HEK293T (cell line): ENCODE measurements at regions not wholly inside any gene's neighbourhood (a gene's known extent, or its start where the extent isn't known, plus 50 kb on each side); places are given as distances from the start of the nearest gene placed in this dataset.

Experiments
- CTCF ChIA-PET: fragments of 350-600 bp; formaldehyde crosslinking; extraction: SDS; loops from one replicate; lab custom pipeline; 2021; ENCODE audit warnings: antibody characterized with exemption, inconsistent platforms; lab: Yijun Ruan, JAX
- POLR2A ChIA-PET: fragments of 350-600 bp; formaldehyde crosslinking; extraction: SDS; loops from one replicate; lab custom pipeline; 2020; ENCODE audit warnings: antibody characterized with exemption, inconsistent platforms; lab: Yijun Ruan, JAX
- DNase-seq: peaks from one replicate; pipeline ENCODE4 v3.0.0; 2012; ENCODE audit warnings: mixed read lengths; ENCODE audit errors: extremely low spot score
- ARNT ChIP-seq: fragments of 450-650 bp; IDR thresholded peaks from 2 replicates; pipeline ENCODE4 v1.6.1; 2017; ENCODE audit warnings: mild to moderate bottlenecking
- BHLHE40 ChIP-seq: fragments of 450-650 bp; IDR thresholded peaks from 2 replicates; pipeline ENCODE4 v1.6.1; 2016; ENCODE audit warnings: mild to moderate bottlenecking, moderate library complexity, borderline replicate concordance
- CTBP1 ChIP-seq: fragments of 450-650 bp; IDR thresholded peaks from 2 replicates; pipeline ENCODE4 v1.6.1; 2016; ENCODE audit warnings: borderline replicate concordance
- ELF4 ChIP-seq: fragments of 450-650 bp; IDR thresholded peaks from 2 replicates; pipeline ENCODE4 v1.6.1; 2017; ENCODE audit warnings: antibody characterized with exemption
- FOXA1 ChIP-seq: fragments of 450-650 bp; IDR thresholded peaks from 2 replicates; pipeline ENCODE4 v1.6.1; 2016; ENCODE audit warnings: mild to moderate bottlenecking
- FOXK2 ChIP-seq: fragments of 450-650 bp; IDR thresholded peaks from 2 replicates; pipeline ENCODE4 v1.6.1; 2016; ENCODE audit warnings: mild to moderate bottlenecking
- FOXM1 ChIP-seq: fragments of 450-650 bp; IDR thresholded peaks from 2 replicates; pipeline ENCODE4 v1.6.1; 2017; ENCODE audit warnings: mild to moderate bottlenecking, borderline replicate concordance
- HDGF ChIP-seq: fragments of 450-650 bp; IDR thresholded peaks from 2 replicates; pipeline ENCODE4 v1.6.1; 2017; ENCODE audit warnings: antibody characterized with exemption, borderline replicate concordance
- L3MBTL2 ChIP-seq: fragments of 450-650 bp; conservative IDR thresholded peaks from 2 replicates; pipeline ENCODE4 v1.6.1; 2016; ENCODE audit warnings: mild to moderate bottlenecking
- LEF1 ChIP-seq: fragments of 450-650 bp; IDR thresholded peaks from 2 replicates; pipeline ENCODE4 v1.6.1; 2017; ENCODE audit warnings: mild to moderate bottlenecking, borderline replicate concordance
- NFRKB ChIP-seq: fragments of 450-650 bp; IDR thresholded peaks from 2 replicates; pipeline ENCODE4 v1.6.1; 2016; ENCODE audit warnings: mild to moderate bottlenecking, moderate library complexity
- SP1 ChIP-seq: fragments of 450-650 bp; IDR thresholded peaks from 2 replicates; pipeline ENCODE4 v1.6.1; 2017
- SUZ12 ChIP-seq: fragments of 450-650 bp; IDR thresholded peaks from 2 replicates; pipeline ENCODE4 v1.6.1; 2016; ENCODE audit warnings: mild to moderate bottlenecking
- TARDBP ChIP-seq: fragments of 450-650 bp; IDR thresholded peaks from 2 replicates; pipeline ENCODE4 v1.6.1; 2016
- ZNF384 ChIP-seq: fragments of 450-650 bp; IDR thresholded peaks from 2 replicates; pipeline ENCODE4 v1.6.1; 2016
- TF ChIP-seq, protein P1 (sequence below): fragments of 450-650 bp; IDR thresholded peaks from 2 replicates; pipeline ENCODE4 v1.6.1; 2016

DNA sequence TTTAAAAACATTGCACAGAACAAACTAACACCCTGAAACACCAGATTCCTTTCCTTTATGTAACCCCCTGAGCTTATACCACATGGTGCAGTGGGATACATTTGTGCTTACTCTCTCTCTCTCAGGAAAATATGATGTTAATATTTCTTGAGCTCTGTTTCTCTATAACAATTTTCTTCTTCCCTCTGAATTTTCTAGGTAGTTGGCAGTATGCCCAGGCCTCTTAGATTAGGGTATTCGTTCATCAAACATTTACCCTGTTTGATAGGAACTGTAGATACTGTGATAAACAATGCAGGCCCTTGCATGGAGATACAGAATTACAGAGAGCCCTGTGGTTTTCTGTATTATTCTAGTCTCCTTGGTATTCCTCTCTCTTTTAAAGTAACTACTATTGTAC lies 567.8 kb downstream of the IPMK start:
- no peak for DNase-seq
- ChIA-PET CTCF (no interaction called here), POLR2A (no interaction called here)
- TF ChIP-seq ELF4 (no peak), FOXA1 (no peak), ARNT (no peak), SUZ12 (no peak), HDGF (no peak), LEF1 (no peak), FOXK2 (no peak), TARDBP (no peak)
- TF ChIP-seq, protein P1, sequence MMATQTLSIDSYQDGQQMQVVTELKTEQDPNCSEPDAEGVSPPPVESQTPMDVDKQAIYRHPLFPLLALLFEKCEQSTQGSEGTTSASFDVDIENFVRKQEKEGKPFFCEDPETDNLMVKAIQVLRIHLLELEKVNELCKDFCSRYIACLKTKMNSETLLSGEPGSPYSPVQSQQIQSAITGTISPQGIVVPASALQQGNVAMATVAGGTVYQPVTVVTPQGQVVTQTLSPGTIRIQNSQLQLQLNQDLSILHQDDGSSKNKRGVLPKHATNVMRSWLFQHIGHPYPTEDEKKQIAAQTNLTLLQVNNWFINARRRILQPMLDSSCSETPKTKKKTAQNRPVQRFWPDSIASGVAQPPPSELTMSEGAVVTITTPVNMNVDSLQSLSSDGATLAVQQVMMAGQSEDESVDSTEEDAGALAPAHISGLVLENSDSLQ = no peak

DNA sequence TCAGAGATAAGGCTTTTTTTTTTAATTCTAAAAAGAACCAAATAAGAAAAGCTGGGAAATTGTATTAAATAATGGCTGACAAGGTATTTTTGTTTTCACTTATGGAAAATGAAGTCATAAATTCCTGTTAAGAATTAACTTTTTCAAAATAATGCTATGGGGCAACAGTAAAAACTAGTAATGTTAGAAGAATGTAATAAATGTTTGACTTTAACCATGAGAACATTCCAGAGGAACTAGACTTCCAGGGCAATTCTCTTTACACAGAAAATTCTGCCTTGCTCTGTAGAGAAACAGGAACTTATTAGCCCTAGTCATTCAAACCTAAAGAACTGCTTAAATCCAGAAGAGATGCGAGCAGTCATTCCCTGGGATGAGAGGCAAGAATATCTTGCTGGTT lies 571.1 kb downstream of the IPMK start:
- DNase-seq = no peak
- TF ChIP-seq NFRKB = no peak
- TF ChIP-seq CTBP1 = no peak
- CTCF ChIA-PET = no interaction called here
- POLR2A ChIA-PET = no interaction called here

DNA sequence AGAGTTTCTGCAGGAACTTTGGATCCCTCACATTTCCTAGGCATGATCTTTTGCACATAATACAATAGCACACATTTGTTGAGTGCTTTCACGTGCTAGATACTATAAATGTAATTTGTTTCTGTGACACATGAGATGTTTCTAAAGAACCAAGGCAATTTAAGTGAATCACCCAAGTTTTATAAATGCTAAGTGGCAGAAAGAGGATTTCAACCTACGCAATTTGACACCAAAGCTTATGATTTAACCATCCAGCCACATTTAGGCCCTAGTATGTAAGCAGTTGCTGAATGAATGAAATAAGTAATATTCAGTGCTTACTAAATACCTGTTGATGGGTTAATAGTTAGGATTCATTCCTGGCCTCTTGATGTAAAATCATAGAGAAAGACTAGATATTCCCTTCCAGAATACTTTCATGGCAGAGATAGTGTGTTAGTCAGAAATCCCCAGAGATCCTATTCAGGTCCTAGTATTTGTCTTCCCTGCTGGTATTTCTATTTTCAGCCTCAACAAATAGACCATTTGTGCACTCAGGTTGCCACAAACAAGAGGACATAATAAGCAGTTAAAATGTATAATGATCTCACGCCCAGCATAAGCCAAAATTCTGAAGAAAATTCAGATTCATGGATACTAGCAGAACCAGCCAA lies 572.6 kb downstream of the IPMK start:
- no peak for DNase-seq
- POLR2A ChIA-PET = no interaction called here
- TF ChIP-seq ZNF384 (no peak), FOXM1 (no peak), SUZ12 (no peak), FOXA1 (no peak), LEF1 (no peak), L3MBTL2 (no peak), HDGF (no peak)
- CTCF ChIA-PET = no interaction called here

DNA sequence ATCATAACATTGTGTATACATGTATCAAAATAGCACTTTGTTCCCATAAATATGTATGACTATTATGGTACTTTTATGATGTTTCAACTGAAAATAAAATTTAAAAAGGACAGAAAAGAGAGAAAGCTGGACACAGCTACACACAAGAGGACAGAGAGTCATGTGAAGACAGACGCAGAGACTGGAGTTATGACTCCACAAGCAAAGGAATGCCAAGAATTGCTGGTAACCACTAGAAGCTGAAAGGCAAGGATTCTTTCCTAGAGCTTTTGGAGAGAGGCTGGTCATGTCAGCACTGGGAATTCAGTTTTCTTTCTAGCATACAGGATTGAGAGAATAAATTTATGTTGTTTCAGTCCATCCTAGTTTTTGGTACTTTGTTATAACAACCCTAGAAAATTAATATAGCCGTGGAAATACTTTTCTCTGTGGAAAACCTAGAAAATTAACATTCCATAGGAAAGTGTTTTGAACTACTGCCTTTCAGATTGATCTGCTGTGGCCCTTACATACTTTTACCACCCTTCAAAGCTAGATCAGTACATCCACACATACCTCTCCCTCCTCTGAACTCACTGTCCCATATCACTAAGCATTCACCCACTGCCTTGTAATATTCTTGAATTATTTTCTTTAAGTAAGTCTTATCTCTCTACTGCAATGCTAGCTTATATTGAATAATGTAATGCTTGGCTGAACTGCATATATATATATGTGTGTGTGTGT lies 575.3 kb downstream of the IPMK start:
- CTCF ChIA-PET = no interaction called here
- POLR2A ChIA-PET = no interaction called here
- TF ChIP-seq ZNF384 = no peak
- no peak for DNase-seq

DNA sequence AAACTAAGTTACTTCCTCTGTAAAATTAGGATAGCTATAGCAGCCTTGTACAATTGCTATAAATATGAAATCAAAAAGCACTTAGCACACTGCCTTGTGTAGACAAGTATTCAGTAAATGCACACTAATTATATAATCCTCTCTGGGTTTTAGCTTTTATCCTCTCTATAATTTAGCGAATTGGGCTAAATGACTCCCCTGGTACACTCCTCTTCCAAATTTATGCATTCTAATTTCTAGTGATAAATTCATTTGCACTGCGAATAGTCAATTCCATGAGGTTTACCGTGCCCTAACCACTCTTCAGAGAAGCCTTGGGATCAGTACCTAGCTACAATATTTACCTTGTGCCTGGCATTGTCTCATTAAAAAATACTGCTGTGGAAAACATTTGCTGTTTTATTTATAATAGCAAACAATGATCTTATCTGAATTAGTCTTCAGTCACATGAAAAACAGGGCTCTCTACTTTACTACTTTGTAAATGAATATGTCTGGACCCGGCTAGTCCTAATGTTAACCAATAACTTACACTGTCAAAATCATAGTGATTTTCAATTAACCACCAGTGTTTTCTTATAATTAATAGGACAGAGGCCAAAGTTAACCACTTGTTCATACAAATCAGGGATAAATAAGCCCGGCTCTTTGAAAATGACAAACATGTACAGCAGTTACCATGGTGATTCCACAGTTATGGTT lies 577.9 kb downstream of the IPMK start:
- TF ChIP-seq BHLHE40 (no peak), SP1 (no peak), LEF1 (no peak), ELF4 (no peak), NFRKB (no peak), FOXM1 (no peak), ZNF384 (no peak), L3MBTL2 (no peak), FOXK2 (no peak), CTBP1 (no peak), HDGF (no peak), FOXA1 (no peak), SUZ12 (no peak), ARNT (no peak), TARDBP (no peak)
- TF ChIP-seq, protein P1 = no peak
- no peak for DNase-seq
- ChIA-PET POLR2A (no interaction called here), CTCF (no interaction called here)

DNA sequence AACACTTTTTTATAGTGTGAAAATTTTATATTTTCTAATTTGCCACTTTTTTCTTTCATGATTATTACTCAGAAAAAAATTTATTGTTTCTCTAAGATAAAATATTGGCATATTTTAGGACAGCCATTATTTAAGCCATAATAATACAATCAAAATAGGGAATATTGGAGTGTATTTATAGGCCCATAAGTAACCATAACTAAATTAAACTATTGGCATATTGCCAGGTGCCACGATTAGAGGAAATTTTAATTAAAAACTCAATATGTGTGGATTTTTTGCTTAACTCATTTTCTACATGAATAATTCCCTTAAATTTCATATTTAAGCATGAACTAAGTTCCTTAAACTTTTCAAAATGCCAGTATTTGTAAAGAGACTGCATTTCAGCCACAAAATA lies 587.8 kb downstream of the IPMK start:
- CTCF ChIA-PET = no interaction called here

More for the DNA sequence above, 587.8 kb downstream of the IPMK start:
- POLR2A ChIA-PET = no interaction called here
- TF ChIP-seq BHLHE40 (no peak), FOXA1 (no peak), HDGF (no peak), FOXK2 (no peak), CTBP1 (no peak), ARNT (no peak), L3MBTL2 (no peak), NFRKB (no peak)
- TF ChIP-seq, protein P1 = no peak
- DNase-seq = no peak
